HL-60 (cell line): ENCODE measurements at regions not wholly inside any gene's neighbourhood (a gene's known extent, or its start where the extent isn't known, plus 50 kb on each side); places are given as distances from the start of the nearest gene placed in this dataset.

ENCODE experiments used
- GABPA ChIP-seq: IDR thresholded peaks from 2 replicates; pipeline ENCODE4 v1.6.1; 2012; ENCODE audit warnings: low read depth
- POLR2AphosphoS5 ChIP-seq: IDR thresholded peaks from 2 replicates; pipeline ENCODE4 v1.6.1; 2012; ENCODE audit warnings: low read depth
- REST ChIP-seq: IDR thresholded peaks from 2 replicates; pipeline ENCODE4 v1.6.1; 2012; ENCODE audit warnings: low read depth; ENCODE audit not compliant: insufficient replicate concordance
- SPI1 ChIP-seq: IDR thresholded peaks from 2 replicates; pipeline ENCODE4 v1.6.1; 2012; ENCODE audit warnings: low read depth, mild to moderate bottlenecking, borderline replicate concordance
- TF ChIP-seq, protein P1 (sequence below): IDR thresholded peaks from one replicate; pipeline ENCODE4 v1.5.1; 2011; ENCODE audit warnings: low read length, control low read depth, inconsistent platforms; ENCODE audit not compliant: insufficient read depth

GRCh38 chr2:144048631-144049060 lies 471.3 kb downstream of the ZEB2 start:
- TF ChIP-seq POLR2AphosphoS5 (no peak), REST (no peak), SPI1 (no peak), GABPA (no peak)
- TF ChIP-seq, protein P1, sequence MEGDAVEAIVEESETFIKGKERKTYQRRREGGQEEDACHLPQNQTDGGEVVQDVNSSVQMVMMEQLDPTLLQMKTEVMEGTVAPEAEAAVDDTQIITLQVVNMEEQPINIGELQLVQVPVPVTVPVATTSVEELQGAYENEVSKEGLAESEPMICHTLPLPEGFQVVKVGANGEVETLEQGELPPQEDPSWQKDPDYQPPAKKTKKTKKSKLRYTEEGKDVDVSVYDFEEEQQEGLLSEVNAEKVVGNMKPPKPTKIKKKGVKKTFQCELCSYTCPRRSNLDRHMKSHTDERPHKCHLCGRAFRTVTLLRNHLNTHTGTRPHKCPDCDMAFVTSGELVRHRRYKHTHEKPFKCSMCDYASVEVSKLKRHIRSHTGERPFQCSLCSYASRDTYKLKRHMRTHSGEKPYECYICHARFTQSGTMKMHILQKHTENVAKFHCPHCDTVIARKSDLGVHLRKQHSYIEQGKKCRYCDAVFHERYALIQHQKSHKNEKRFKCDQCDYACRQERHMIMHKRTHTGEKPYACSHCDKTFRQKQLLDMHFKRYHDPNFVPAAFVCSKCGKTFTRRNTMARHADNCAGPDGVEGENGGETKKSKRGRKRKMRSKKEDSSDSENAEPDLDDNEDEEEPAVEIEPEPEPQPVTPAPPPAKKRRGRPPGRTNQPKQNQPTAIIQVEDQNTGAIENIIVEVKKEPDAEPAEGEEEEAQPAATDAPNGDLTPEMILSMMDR, result no peak
